Transverse colon (tissue), 4 donors: ENCODE measurements at regions not wholly inside any gene's neighbourhood (a gene's known extent, or its start where the extent isn't known, plus 50 kb on each side); places are given as distances from the start of the nearest gene placed in this dataset.

Experiments used
- POLR2A ChIP-seq: fragments of 450-650 bp; IDR thresholded peaks from one replicate; pipeline ENCODE4 v1.6.1; 2016; ENCODE audit warnings: antibody characterized with exemption, mild to moderate bottlenecking, moderate library complexity
- POLR2AphosphoS5 ChIP-seq, 3 donors: sonication (generic); formaldehyde crosslinking; IDR thresholded peaks; one replicate each; pipeline ENCODE4 v1.6.1; 2016; ENCODE audit warnings: antibody characterized with exemption in 3 of 3
- TF ChIP-seq, protein P1 (sequence below), 5 experiments: fragments of 200-600 bp in 3 of 5; fragments of 450-650 bp in 2 of 5; sonication (generic) in 3 of 5; IDR thresholded peaks; 1 replicate in 2 of 5; 2 replicates in 3 of 5; pipeline ENCODE4 v1.5.1; 2016 to 2017; ENCODE audit warnings: antibody characterized with exemption in 5 of 5, inconsistent platforms in 3 of 5, mild to moderate bottlenecking in 2 of 5, moderate library complexity in 1 of 5

GRCh38 chr13:78376033-78376432 is 227.3 kb downstream of the POU4F1 start:
- TF ChIP-seq, protein P1, sequence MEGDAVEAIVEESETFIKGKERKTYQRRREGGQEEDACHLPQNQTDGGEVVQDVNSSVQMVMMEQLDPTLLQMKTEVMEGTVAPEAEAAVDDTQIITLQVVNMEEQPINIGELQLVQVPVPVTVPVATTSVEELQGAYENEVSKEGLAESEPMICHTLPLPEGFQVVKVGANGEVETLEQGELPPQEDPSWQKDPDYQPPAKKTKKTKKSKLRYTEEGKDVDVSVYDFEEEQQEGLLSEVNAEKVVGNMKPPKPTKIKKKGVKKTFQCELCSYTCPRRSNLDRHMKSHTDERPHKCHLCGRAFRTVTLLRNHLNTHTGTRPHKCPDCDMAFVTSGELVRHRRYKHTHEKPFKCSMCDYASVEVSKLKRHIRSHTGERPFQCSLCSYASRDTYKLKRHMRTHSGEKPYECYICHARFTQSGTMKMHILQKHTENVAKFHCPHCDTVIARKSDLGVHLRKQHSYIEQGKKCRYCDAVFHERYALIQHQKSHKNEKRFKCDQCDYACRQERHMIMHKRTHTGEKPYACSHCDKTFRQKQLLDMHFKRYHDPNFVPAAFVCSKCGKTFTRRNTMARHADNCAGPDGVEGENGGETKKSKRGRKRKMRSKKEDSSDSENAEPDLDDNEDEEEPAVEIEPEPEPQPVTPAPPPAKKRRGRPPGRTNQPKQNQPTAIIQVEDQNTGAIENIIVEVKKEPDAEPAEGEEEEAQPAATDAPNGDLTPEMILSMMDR (IDR thresholded peaks at IDR 0.05), result no peak
- TF ChIP-seq POLR2AphosphoS5 (IDR thresholded peaks at IDR 0.05) (no peak), POLR2A (no peak)
